ENCODE measurements at regions not wholly inside any gene's neighbourhood (a gene's known extent, or its start where the extent isn't known, plus 50 kb on each side); places are given as distances from the start of the nearest gene placed in this dataset.

DNA sequence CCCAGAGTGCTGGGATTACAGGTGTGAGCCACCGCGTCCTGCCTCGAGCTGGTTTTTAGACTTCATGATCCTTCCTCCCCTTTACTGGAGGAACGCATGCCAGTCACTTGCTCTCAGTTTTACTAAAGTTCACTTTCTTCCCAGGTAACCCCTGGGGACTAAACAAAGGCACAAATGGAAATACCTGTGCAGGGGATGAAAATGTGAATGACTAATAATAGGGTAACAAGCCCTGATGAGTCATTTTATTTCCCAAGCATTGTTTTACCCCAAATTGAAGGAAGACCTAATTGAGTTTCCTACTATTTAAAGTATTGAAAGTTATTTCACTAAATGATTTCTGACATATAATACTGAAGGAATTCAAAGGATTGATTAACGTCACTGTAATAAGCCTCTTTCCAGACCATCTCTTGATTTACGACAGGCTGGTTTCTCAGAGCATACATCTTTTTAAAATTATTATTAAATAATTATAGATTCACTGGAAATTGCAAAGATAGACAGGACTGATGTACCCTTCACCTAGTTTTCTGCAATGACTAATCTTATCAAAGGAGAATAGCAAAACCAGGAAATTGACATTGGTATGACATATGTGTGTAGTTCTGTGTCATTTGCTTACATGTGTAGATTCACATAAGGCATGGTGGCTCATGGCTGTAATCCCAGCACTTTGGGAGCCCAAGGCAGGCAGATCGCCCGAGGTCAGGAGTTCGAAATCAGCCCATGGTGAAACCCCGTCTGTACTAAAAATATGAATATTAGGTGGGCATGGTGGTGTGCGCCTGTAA is 53.2 kb upstream of the SOD1 start:
- H3K4me1 ChIP-seq (ENCODE audit: control insufficient read depth, insufficient read depth, low read length): no peaks in the 10 kb centered on the region
- no peak overlapping the region for H3K4me3 ChIP-seq (ENCODE audit: low read depth in 2 of 2, low read length in 2 of 2)
- no peaks in the 10 kb centered on the region for H3K9me3 ChIP-seq (ENCODE audit: control insufficient read depth, insufficient read depth, low read depth, low read length)
- intact Hi-C loops (cut with micrococcal nuclease; ENCODE audit: unreplicated experiment) (no loop called here), in situ Hi-C loops (cut with HindIII; ENCODE audit: low pct_unique_long_range_greater_than_20kb, low sequenced_read_pairs) (no loop called here)
- no peak overlapping the region for H3K27ac ChIP-seq (ENCODE audit: low read length)
- DNase-seq (ENCODE audit: low read depth, low spot score): no peak
- ChIA-PET CTCF (no interaction called here), POLR2A (no interaction called here)
- no peak for TF ChIP-seq SIN3A (IDR thresholded peaks at IDR 0.05; ENCODE audit: borderline replicate concordance, insufficient read depth, low read depth, low read length)
- TF ChIP-seq, protein P1, sequence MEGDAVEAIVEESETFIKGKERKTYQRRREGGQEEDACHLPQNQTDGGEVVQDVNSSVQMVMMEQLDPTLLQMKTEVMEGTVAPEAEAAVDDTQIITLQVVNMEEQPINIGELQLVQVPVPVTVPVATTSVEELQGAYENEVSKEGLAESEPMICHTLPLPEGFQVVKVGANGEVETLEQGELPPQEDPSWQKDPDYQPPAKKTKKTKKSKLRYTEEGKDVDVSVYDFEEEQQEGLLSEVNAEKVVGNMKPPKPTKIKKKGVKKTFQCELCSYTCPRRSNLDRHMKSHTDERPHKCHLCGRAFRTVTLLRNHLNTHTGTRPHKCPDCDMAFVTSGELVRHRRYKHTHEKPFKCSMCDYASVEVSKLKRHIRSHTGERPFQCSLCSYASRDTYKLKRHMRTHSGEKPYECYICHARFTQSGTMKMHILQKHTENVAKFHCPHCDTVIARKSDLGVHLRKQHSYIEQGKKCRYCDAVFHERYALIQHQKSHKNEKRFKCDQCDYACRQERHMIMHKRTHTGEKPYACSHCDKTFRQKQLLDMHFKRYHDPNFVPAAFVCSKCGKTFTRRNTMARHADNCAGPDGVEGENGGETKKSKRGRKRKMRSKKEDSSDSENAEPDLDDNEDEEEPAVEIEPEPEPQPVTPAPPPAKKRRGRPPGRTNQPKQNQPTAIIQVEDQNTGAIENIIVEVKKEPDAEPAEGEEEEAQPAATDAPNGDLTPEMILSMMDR (IDR thresholded peaks at IDR 0.05): no peak
- no peak for TF ChIP-seq POLR2AphosphoS5 (IDR thresholded peaks at IDR 0.05; ENCODE audit: low read depth, low read length)
- TF ChIP-seq TCF7L2 (IDR thresholded peaks at IDR 0.05; ENCODE audit: low read depth, low read length): no peak
- TF ChIP-seq, protein P2, sequence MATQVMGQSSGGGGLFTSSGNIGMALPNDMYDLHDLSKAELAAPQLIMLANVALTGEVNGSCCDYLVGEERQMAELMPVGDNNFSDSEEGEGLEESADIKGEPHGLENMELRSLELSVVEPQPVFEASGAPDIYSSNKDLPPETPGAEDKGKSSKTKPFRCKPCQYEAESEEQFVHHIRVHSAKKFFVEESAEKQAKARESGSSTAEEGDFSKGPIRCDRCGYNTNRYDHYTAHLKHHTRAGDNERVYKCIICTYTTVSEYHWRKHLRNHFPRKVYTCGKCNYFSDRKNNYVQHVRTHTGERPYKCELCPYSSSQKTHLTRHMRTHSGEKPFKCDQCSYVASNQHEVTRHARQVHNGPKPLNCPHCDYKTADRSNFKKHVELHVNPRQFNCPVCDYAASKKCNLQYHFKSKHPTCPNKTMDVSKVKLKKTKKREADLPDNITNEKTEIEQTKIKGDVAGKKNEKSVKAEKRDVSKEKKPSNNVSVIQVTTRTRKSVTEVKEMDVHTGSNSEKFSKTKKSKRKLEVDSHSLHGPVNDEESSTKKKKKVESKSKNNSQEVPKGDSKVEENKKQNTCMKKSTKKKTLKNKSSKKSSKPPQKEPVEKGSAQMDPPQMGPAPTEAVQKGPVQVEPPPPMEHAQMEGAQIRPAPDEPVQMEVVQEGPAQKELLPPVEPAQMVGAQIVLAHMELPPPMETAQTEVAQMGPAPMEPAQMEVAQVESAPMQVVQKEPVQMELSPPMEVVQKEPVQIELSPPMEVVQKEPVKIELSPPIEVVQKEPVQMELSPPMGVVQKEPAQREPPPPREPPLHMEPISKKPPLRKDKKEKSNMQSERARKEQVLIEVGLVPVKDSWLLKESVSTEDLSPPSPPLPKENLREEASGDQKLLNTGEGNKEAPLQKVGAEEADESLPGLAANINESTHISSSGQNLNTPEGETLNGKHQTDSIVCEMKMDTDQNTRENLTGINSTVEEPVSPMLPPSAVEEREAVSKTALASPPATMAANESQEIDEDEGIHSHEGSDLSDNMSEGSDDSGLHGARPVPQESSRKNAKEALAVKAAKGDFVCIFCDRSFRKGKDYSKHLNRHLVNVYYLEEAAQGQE (IDR thresholded peaks at IDR 0.05; ENCODE audit: insufficient read depth in 1 of 2, low read depth in 2 of 2, low read length in 1 of 2): no peak
- no peak for ATAC-seq
- no TSS peak for BruUV-seq (replicated peaks)
- H3K27me3 ChIP-seq (ENCODE audit: control insufficient read depth, insufficient read depth, low read length): no peaks in the 10 kb centered on the region
- H3K36me3 ChIP-seq (ENCODE audit: control insufficient read depth, insufficient read depth, low read length): no peaks in the 10 kb centered on the region

DNA sequence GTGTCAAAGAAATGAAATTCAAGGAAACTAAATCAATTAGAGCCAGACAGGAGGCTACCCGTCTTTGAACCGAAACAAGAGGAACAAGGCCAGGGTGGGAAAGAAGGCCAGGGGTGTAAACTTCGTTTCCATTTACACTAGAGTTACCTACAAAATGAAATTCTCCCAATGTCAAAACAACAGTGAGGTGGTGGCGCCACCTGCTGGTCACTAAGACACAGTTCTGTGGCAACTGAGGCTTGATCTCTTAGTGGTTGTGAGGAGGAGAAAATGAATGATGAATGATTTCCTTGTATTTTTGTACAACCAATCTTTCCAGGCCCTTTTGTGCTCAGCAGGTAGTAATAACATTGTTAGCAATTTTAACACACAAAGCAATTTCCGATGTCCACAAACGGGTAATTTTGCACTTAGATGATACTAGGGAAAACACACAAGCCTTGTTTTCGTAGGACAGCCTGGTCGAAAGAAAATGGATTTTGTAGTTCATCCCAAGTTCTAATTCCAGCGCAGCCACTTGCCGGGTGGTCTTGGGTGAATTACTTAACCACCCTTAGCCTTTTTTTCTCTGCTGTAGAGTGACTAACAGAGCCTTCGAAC is 54.8 kb upstream of the SOD1 start:
- in situ Hi-C loops (cut with HindIII; ENCODE audit: low pct_unique_long_range_greater_than_20kb, low sequenced_read_pairs): no loop called here
- no peak overlapping the region for H3K4me3 ChIP-seq (ENCODE audit: low read depth in 2 of 2, low read length in 2 of 2)
- no peak overlapping the region for H3K27ac ChIP-seq (ENCODE audit: low read length)
- H3K27me3 ChIP-seq (ENCODE audit: control insufficient read depth, insufficient read depth, low read length): no peaks in the 10 kb centered on the region
- BruUV-seq (replicated peaks): no TSS peak
- no peaks in the 10 kb centered on the region for H3K4me1 ChIP-seq (ENCODE audit: control insufficient read depth, insufficient read depth, low read length)
- peak; percentile 82 for ATAC-seq
- peak; percentile 22 for DNase-seq (ENCODE audit: low read depth, low spot score)
- intact Hi-C loops (cut with micrococcal nuclease; ENCODE audit: unreplicated experiment): loop anchor here (1.0 to 5.0 kb wide), 2 partner anchors 406 to 507 kb away; no protein-coding TSS in a partner anchor
- H3K36me3 ChIP-seq (ENCODE audit: control insufficient read depth, insufficient read depth, low read length): no peaks in the 10 kb centered on the region
- no peaks in the 10 kb centered on the region for H3K9me3 ChIP-seq (ENCODE audit: control insufficient read depth, insufficient read depth, low read depth, low read length)
- TF ChIP-seq POLR2AphosphoS5 (IDR thresholded peaks at IDR 0.05; ENCODE audit: low read depth, low read length) (no peak), SIN3A (IDR thresholded peaks at IDR 0.05; ENCODE audit: borderline replicate concordance, insufficient read depth, low read depth, low read length) (no peak), TCF7L2 (IDR thresholded peaks at IDR 0.05; ENCODE audit: low read depth, low read length) (no peak)
- TF ChIP-seq, protein P2 (IDR thresholded peaks at IDR 0.05; ENCODE audit: insufficient read depth in 1 of 2, low read depth in 2 of 2, low read length in 1 of 2): no peak
- TF ChIP-seq, protein P1 (IDR thresholded peaks at IDR 0.05): peak; percentile 84
- POLR2A ChIA-PET: no interaction called here
- CTCF ChIA-PET: no interaction called here
